ENCODE measurements at regions not wholly inside any gene's neighbourhood (a gene's known extent, or its start where the extent isn't known, plus 50 kb on each side); places are given as distances from the start of the nearest gene placed in this dataset.

DNA sequence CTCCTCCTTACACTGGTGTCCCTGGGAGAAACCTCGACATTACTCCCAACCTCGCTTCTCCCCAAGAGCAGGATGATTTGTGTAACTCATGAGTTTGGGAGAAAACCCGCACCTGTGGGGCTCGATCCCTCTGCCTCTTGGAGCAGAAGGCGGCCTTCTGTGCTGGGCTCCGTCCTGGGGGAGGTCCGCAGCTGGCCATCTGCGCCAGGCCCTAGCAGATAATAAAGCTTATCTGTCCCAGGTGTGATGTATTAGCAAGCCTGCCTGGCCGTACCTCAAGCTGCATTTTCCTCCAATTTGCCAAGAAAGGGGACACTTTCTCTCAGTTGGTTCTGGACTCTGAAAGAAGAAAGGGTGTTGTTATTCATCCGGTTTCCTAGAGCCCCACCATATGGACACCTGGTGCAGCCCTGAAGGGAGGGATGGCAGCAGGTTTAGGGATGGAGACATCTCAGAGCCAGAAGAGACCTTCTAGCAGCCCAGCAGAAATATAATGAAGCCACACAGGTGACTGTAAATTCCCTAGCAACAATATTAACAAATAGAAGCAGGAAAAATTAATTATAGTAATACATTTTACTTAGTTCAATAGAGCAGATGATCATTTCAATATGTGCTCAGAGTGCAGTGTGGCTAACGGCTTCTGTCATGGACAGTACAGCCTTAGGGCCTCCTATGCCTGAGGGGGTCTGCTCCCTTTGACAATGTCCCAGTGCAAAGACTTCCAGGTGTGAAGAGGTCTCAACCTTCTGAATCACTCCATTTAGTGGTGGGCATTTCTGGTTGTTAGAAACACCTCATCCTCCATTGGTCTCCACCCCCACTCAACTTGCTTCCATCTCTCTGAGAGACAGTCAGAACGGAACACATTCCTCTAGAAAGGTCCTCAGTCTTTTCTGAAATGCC is 94.8 kb downstream of the CPN2 start:
- TF ChIP-seq, protein P1, sequence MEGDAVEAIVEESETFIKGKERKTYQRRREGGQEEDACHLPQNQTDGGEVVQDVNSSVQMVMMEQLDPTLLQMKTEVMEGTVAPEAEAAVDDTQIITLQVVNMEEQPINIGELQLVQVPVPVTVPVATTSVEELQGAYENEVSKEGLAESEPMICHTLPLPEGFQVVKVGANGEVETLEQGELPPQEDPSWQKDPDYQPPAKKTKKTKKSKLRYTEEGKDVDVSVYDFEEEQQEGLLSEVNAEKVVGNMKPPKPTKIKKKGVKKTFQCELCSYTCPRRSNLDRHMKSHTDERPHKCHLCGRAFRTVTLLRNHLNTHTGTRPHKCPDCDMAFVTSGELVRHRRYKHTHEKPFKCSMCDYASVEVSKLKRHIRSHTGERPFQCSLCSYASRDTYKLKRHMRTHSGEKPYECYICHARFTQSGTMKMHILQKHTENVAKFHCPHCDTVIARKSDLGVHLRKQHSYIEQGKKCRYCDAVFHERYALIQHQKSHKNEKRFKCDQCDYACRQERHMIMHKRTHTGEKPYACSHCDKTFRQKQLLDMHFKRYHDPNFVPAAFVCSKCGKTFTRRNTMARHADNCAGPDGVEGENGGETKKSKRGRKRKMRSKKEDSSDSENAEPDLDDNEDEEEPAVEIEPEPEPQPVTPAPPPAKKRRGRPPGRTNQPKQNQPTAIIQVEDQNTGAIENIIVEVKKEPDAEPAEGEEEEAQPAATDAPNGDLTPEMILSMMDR (IDR thresholded peaks at IDR 0.05) = no peak
- no peak for TF ChIP-seq POLR2A (IDR thresholded peaks at IDR 0.05)

Measured in sigmoid colon (tissue), 3 donors.